GM21390 (cell line): ENCODE measurements at regions not wholly inside any gene's neighbourhood (a gene's known extent, or its start where the extent isn't known, plus 50 kb on each side); places are given as distances from the start of the nearest gene placed in this dataset.
"Not testable (repeated sequence)": the region's sequence is repeated elsewhere in the genome, so short reads cannot be mapped to it uniquely, and the experiment has no call there.

Experiments used
- ATAC-seq: cut with Tn5 transposase; IDR thresholded peaks from one replicate; pipeline ENCODE4 v1.9.1; 2021; ENCODE audit not compliant: unreplicated experiment

- no peak for ATAC-seq
These were observed 99.8 kb downstream of the KPNA2 start for GRCh38 chr17:68135141-68135887.

DNA sequence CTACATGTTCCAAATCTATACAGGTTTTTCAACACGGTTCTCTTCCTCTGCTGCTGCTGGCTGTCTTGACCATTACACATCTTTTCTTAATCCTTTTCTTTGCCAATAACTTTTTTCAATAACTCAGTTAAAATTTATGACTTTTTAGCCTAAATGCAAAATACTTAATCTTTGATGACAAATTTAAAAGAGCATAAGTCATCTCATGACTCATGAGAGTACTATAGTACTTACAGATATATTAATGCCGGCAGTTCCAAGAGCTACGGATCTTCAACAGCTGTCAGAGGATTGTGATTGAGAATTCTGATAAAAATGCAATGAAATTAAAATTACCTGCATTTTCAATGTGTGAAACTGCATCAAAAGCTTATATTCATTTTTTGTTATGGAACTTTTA lies 105.5 kb downstream of the KPNA2 start:
- ATAC-seq: no peak

DNA sequence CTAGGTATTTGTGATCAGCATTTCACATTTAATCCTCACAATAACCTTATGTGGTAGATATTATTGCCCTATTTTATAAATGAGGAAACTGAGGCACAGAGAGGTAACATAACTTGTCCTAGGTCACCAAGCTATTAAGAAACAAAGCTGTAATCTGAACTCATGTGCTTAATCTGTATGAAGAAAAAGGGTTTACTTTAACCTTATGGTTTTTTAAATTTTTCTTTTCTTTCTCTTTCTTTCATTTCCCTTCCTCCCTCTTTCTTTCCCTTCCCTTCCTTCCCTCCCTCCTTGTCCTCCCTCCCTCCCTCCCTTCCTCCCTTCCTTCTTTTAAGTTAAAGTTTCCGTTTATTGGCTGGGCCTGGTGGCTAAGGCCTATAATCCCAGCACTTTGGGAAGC lies 105.2 kb upstream of the AMZ2 start:
- no peak for ATAC-seq

DNA sequence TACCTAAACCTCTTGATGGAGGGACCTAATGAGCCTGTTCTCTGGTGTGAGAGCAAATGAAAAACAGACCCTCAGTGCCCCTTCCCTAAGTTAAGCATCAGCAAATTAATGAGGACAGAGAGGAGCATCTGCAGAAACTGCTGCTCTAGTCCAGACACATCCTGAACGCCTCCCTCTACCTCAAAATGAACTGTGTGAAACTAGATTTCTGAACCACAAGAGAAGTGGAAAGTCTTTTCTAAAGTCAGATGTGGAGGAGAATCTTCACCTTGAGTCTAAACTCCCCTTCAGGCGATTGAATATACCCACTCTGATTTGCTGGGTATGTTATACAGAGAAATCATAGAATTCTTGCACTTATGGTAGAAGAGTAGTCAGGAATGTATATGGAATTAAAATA lies 104.4 kb upstream of the AMZ2 start:
- ATAC-seq: no peak

GRCh38 chr17:68145088-68145487 lies 102.8 kb upstream of the AMZ2 start:
- no peak for ATAC-seq

DNA sequence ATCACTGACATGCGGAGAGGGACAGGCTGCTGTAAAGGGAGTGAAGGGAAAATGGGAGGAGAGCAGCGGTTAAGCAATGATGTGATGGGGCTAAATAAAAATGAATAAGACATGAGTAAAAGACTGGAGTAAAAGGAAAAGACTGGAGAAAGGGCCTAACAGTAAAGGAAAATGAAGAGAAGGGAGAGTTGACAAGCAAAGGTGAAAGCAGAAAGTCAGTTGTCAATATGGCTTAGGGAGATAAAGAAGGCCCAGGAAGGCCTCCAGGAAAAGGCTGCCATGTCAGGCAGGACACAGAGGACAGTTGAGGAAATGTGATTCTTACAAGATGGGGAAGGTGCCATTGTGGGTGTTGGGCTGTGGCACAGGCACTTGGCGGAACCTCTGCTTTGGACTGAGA lies 98.9 kb upstream of the AMZ2 start:
- ATAC-seq: no peak

GRCh38 chr17:68152161-68152571 lies 95.7 kb upstream of the AMZ2 start:
- no peak for ATAC-seq

DNA sequence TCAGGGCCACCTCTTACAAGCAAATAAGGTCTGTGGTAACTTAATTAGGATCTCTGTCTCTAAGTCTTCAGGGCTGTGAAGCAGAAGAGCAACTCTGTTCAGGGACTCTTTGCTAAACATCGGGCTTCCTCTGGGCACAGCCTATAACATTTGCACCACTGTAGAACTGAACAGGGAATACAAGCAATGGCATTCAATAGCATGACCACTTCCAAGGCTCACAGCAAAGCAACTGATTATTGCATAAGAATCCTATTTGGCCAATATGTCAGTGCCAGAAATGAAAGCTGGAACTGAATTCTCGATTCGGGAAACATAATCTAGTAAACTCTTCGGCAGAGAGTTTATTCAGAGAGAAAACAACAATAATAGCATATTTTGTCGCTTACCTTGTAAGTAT lies 92.2 kb upstream of the AMZ2 start:
- ATAC-seq: no peak

- ATAC-seq: no peak
These were observed 86.0 kb upstream of the AMZ2 start for GRCh38 chr17:68161644-68162428.

DNA sequence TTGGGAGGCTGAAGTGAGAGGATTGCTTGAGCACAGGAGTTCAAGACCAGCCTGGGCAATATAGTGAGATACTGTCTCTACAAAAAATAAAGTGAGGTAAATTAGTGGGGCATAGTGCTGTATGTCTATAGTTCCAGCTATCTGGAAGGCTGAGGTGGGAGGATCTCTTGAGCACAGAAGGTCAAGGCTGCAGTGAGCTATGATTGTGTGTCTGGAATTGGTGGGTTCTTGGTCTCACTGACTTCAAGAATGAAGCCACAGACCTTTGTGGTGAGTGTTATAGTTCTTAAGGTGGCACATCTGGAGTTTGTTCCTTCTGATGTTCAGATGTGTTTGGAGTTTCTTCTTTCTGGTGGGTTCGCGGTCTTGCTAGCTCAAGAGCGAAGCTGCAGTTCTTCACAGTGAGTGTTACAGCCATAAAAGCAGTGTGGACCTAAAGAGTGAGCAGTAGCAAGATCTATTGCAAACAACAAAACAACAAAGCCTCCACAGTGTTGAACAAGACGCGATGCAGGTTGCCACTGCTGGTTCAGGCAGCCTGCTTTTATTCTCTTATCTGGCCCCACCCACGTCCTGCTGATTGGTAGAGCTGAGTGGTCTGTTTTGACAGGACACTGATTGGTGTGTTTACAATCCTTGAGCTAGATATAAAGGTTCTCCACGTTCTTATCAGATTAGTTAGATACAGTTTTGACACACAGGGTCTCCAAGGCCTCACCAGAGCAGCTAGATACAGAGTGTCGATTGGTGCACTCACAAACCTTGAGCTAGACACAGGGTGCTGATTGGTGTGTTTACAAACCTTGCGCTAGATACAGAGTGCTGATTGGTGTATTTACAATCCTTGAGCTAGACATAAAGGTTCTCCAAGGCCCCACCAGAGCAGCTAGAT lies 79.3 kb upstream of the AMZ2 start:
- not testable (repeated sequence) for ATAC-seq

GRCh38 chr17:68169165-68169821 lies 78.5 kb upstream of the AMZ2 start:
- ATAC-seq: not testable (repeated sequence)

- no peak for ATAC-seq
These were observed 78.0 kb upstream of the AMZ2 start for GRCh38 chr17:68169840-68170239.

DNA sequence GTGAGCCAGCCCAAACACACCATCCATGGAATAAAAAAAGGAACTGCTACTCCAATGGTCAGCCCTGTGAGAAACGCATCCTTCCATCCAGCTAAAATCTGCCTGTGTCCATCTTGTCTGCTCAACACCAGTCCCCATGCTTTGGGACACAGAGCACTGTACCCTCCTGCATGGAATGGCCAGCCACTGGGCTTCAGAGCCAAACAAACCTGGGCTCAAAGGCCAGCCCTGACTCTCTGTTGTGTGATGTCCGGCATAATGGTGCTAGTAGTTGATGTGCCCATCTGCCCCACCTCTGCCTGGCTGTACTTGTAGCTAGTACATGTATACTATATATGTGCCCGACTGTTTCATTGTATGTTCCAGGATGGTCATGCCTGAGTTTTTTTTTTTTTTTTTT lies 77.6 kb upstream of the AMZ2 start:
- no peak for ATAC-seq

- peak; percentile 75 for ATAC-seq
These were observed 75.3 kb upstream of the AMZ2 start for GRCh38 chr17:68172461-68172954.

- ATAC-seq: no peak
These were observed 72.4 kb upstream of the AMZ2 start for GRCh38 chr17:68175416-68175815.

- ATAC-seq: no peak
These were observed 71.9 kb upstream of the AMZ2 start for GRCh38 chr17:68175905-68176304.

- ATAC-seq: no peak
These were observed 71.1 kb upstream of the AMZ2 start for GRCh38 chr17:68176718-68177117.

GRCh38 chr17:68178831-68179230 lies 69.0 kb upstream of the AMZ2 start:
- no peak for ATAC-seq

DNA sequence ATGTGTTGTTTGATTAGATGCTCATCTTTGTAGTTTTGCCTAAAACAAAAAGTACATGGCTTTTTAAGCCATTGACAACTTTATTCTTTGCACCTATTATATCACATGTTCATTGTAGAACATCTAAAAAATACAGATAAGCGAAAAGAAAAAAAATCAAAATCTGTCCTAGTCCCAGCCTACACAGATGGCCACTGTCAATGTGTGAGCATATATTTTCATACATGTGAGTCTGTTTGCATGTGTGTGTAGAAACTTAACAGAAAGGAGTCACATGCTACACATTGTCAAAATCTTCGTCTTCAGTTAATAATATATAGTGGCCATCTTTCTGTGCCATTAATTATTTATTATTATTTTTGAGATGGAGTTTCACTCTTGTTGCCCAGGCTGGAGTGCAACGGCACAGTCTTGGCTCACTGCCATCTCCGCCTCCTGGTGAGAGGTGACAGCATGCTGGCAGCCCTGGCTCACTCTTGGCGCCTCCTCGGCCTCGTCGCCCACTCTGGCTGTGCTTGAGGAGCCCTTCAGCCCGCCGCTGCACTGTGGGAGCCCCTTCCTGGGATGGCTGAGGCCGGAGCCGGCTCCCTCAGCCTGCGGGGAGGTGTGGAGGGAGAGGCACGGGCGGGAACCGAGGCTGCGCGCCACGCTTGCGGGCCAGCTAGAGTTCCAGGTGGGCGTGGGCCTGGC lies 68.5 kb upstream of the AMZ2 start:
- ATAC-seq: no peak

- no peak for ATAC-seq
These were observed 67.9 kb upstream of the AMZ2 start for GRCh38 chr17:68179926-68180285.

DNA sequence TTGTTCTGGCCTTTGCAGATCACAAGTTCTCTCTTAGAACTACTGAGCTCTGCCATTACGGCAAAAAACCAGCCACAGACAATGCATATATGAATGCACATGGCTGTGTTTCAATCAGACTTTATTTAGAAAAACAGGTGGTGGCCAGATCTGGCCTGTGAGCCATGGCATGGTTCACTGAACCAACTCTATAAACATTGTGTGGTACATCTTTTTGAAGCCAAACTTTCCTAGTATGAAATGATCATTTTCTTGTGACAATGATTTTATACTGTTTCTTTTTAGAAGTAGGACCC lies 65.9 kb upstream of the AMZ2 start:
- peak; percentile 44 for ATAC-seq
